DOHH2 (cell line): ENCODE measurements at regions not wholly inside any gene's neighbourhood (a gene's known extent, or its start where the extent isn't known, plus 50 kb on each side); places are given as distances from the start of the nearest gene placed in this dataset.

ENCODE experiments used
- EZH2phosphoT487 ChIP-seq: fragments of 200-600 bp; sonication (generic); IDR thresholded peaks from 2 replicates; pipeline ENCODE4 v1.6.1; 2017; ENCODE audit warnings: borderline replicate concordance, mild to moderate bottlenecking, antibody characterized with exemption, low read length, moderate library complexity, mixed read lengths
- TF ChIP-seq, protein P1 (sequence below): fragments of 200-600 bp; sonication (generic); IDR thresholded peaks from one replicate; pipeline ENCODE4 v1.5.1; 2014; ENCODE audit warnings: antibody characterized with exemption, mild to moderate bottlenecking, low read depth, low read length; ENCODE audit not compliant: poor library complexity, severe bottlenecking

DNA sequence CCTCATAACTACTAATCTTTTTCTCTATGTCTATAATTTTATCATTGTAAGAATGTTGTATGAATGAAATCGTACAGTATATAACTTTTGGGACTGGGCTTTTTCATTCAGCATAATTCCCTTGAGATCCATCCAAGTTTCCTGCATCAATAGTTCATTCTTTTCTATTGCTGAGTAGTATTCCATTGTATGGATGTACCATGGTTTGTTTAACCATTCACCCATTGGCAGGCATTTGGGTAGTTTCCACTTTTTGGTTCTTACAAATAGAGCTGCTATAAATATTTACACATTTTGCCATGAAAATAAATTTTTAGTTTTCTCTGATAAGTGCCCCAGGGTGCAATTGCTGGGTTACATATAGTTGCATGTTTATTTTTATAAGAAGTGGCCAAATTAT lies 659.8 kb downstream of the RAPGEF2 start:
- TF ChIP-seq EZH2phosphoT487 = no peak
- TF ChIP-seq, protein P1, sequence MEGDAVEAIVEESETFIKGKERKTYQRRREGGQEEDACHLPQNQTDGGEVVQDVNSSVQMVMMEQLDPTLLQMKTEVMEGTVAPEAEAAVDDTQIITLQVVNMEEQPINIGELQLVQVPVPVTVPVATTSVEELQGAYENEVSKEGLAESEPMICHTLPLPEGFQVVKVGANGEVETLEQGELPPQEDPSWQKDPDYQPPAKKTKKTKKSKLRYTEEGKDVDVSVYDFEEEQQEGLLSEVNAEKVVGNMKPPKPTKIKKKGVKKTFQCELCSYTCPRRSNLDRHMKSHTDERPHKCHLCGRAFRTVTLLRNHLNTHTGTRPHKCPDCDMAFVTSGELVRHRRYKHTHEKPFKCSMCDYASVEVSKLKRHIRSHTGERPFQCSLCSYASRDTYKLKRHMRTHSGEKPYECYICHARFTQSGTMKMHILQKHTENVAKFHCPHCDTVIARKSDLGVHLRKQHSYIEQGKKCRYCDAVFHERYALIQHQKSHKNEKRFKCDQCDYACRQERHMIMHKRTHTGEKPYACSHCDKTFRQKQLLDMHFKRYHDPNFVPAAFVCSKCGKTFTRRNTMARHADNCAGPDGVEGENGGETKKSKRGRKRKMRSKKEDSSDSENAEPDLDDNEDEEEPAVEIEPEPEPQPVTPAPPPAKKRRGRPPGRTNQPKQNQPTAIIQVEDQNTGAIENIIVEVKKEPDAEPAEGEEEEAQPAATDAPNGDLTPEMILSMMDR = no peak
